HL-60 (cell line): ENCODE measurements at regions not wholly inside any gene's neighbourhood (a gene's known extent, or its start where the extent isn't known, plus 50 kb on each side); places are given as distances from the start of the nearest gene placed in this dataset.
A peak's percentile ranks its signal among the peaks of the same experiment; 100 is the strongest.

Experiments used
- DNase-seq, 2 experiments: peaks; one replicate each; pipeline ENCODE4 v3.0.0-alpha.2; 2010 to 2020; ENCODE audit warnings: low read depth in 1 of 2, low spot score in 1 of 2
- H3K27ac ChIP-seq: fragments of 250-450 bp; sonication (Bioruptor Pico); replicated peaks from 2 replicates; pipeline ENCODE4 v1.5.1; 2020; ENCODE audit warnings: mild to moderate bottlenecking, moderate library complexity
- H3K27me3 ChIP-seq: fragments of 250-450 bp; sonication (Bioruptor Pico); 2 replicates; pipeline ENCODE4 v1.5.1; 2021; ENCODE audit warnings: mild to moderate bottlenecking, moderate library complexity; ENCODE audit not compliant: insufficient read depth, poor library complexity, severe bottlenecking
- H3K4me3 ChIP-seq: replicated peaks from 2 replicates; pipeline ENCODE4 v1.5.1; 2011; ENCODE audit warnings: mild to moderate bottlenecking, control low read depth, low read length; ENCODE audit not compliant: insufficient read depth
- CTCF ChIP-seq: IDR thresholded peaks from one replicate; pipeline ENCODE4 v1.5.1; 2011; ENCODE audit warnings: low read length, control low read depth, inconsistent platforms; ENCODE audit not compliant: insufficient read depth
- GABPA ChIP-seq: IDR thresholded peaks from 2 replicates; pipeline ENCODE4 v1.6.1; 2012; ENCODE audit warnings: low read depth
- POLR2AphosphoS5 ChIP-seq: IDR thresholded peaks from 2 replicates; pipeline ENCODE4 v1.6.1; 2012; ENCODE audit warnings: low read depth
- SPI1 ChIP-seq: IDR thresholded peaks from 2 replicates; pipeline ENCODE4 v1.6.1; 2012; ENCODE audit warnings: low read depth, mild to moderate bottlenecking, borderline replicate concordance
- TF ChIP-seq, protein P1 (sequence below): IDR thresholded peaks from 2 replicates; pipeline ENCODE4 v1.6.1; 2012; ENCODE audit warnings: low read depth; ENCODE audit not compliant: insufficient replicate concordance

- Histone ChIP-seq H3K27ac (no peak overlapping the region), H3K27me3 (no peaks in the 10 kb centered on the region), H3K4me3 (no peak overlapping the region)
- TF ChIP-seq GABPA, result no peak
- TF ChIP-seq SPI1, result no peak
- TF ChIP-seq CTCF, result no peak
- TF ChIP-seq, protein P1, sequence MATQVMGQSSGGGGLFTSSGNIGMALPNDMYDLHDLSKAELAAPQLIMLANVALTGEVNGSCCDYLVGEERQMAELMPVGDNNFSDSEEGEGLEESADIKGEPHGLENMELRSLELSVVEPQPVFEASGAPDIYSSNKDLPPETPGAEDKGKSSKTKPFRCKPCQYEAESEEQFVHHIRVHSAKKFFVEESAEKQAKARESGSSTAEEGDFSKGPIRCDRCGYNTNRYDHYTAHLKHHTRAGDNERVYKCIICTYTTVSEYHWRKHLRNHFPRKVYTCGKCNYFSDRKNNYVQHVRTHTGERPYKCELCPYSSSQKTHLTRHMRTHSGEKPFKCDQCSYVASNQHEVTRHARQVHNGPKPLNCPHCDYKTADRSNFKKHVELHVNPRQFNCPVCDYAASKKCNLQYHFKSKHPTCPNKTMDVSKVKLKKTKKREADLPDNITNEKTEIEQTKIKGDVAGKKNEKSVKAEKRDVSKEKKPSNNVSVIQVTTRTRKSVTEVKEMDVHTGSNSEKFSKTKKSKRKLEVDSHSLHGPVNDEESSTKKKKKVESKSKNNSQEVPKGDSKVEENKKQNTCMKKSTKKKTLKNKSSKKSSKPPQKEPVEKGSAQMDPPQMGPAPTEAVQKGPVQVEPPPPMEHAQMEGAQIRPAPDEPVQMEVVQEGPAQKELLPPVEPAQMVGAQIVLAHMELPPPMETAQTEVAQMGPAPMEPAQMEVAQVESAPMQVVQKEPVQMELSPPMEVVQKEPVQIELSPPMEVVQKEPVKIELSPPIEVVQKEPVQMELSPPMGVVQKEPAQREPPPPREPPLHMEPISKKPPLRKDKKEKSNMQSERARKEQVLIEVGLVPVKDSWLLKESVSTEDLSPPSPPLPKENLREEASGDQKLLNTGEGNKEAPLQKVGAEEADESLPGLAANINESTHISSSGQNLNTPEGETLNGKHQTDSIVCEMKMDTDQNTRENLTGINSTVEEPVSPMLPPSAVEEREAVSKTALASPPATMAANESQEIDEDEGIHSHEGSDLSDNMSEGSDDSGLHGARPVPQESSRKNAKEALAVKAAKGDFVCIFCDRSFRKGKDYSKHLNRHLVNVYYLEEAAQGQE, result no peak
- no peak for TF ChIP-seq POLR2AphosphoS5
- no peak for DNase-seq
These were observed 561.0 kb downstream of the SOX6 start for GRCh38 chr11:15795378-15795777.

DNA sequence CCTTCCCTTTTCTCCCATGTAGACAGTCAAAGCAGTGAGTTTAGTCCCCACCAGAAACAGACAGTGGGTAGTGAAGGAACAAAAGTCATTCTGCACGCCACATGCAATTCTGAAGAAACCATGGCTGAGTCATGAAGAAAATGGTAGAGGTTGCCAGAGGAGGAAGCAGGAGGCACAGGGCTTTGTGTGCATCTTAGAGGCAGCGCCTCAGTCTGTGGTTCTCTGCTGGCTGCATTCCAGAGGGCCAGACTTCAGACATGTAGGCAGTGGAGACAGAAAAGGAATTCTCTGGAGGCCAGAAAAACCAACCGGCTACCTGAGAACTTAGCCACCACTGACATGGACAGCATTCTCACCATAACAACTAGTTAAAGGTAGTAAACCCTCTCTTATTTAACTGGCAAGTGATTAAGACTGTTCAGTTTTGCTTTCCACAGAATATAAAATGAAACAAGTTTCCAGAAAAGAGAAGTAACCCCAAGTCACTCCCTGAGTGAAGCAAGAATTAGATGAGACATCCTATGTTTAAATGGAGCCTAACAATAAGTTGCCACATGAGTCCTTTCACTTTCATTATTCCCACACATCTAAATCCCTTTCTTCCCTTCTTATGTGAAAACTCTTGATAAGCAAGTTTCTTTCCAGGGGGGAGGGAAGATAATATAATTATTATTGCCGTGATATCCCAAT lies 556.1 kb downstream of the SOX6 start:
- peak; percentile 75 for TF ChIP-seq POLR2AphosphoS5
- no peak; the same call in 1 of the 2 replicates for TF ChIP-seq SPI1
- peak overlapping the region; percentile 24 for H3K4me3 ChIP-seq
- H3K27me3 ChIP-seq, result no peaks in the 10 kb centered on the region
- peak; percentile 91 for DNase-seq
- peak overlapping the region; percentile 58 for H3K27ac ChIP-seq

DNA sequence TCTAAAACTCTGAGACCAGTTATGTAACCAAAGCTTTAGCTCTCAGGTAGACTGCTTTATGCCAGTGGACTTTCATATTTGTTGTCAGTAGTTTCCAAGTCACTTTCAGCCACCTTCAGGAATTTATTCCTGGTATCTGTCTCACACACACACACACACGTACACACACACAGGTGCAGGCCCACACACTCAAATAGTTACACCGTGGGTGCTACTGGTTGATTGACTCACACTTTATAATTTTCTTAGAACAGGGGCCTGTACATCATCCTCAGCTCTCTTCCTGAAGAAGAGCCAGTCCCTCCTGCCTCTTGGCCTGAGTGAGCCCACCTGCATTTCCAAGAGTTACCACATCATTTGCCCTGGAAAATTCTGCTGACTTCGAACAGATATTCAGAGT lies 555.2 kb downstream of the SOX6 start:
- Histone ChIP-seq H3K4me3 (no peak overlapping the region), H3K27ac (peak overlapping the region; percentile 58)
- TF ChIP-seq, protein P1, result no peak
- TF ChIP-seq GABPA (no peak), POLR2AphosphoS5 (no peak), CTCF (no peak), SPI1 (no peak)

GRCh38 chr11:15801616-15802015 lies 554.7 kb downstream of the SOX6 start:
- H3K27ac ChIP-seq, result no peak overlapping the region
- H3K27me3 ChIP-seq, result no peaks in the 10 kb centered on the region

More for the DNA sequence above, 555.2 kb downstream of the SOX6 start:
- no peaks in the 10 kb centered on the region for H3K27me3 ChIP-seq
- no peak for DNase-seq

DNA sequence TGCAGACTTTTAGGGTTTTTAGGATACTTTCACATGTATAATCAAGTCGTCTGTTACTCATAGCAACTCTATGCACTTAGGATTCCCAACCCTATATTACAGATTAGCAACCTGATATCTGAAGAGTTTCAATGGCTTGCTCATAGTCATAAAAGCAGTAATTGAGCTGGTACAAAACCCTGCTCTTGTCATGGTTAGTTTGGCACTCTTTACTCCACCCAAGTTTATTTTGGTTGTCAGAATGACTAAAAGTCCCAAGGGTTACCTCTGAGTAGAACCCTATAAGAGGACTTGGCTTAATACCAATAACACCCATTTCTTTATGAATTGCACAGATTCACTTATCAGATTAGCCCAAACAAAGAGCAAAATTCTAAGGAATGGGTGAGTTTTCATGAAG lies 550.6 kb downstream of the SOX6 start:
- H3K27ac ChIP-seq, result no peak overlapping the region

More at GRCh38 chr11:15801616-15802015, 554.7 kb downstream of the SOX6 start:
- no peak for TF ChIP-seq GABPA
- H3K4me3 ChIP-seq, result no peak overlapping the region
- no peak for DNase-seq

More for the DNA sequence above, 550.6 kb downstream of the SOX6 start:
- Histone ChIP-seq H3K4me3 (no peak overlapping the region), H3K27me3 (no peaks in the 10 kb centered on the region)
- DNase-seq, result no peak
- TF ChIP-seq SPI1 (no peak), CTCF (no peak), POLR2AphosphoS5 (no peak), GABPA (no peak)
- TF ChIP-seq, protein P1, result no peak
